NB4 (cell line): ENCODE measurements at regions not wholly inside any gene's neighbourhood (a gene's known extent, or its start where the extent isn't known, plus 50 kb on each side); places are given as distances from the start of the nearest gene placed in this dataset.

Experiments
- DNase-seq: peaks from one replicate; pipeline ENCODE4 v3.0.0; 2010; ENCODE audit warnings: low read depth
- H3K4me3 ChIP-seq: one replicate; pipeline ENCODE4 v1.5.1; 2011; ENCODE audit warnings: mild to moderate bottlenecking, low read depth, low read length, moderate library complexity
- MYC ChIP-seq: IDR thresholded peaks from 2 replicates; pipeline ENCODE4 v1.6.1; 2011; ENCODE audit warnings: low read depth, low read length
- POLR2A ChIP-seq: IDR thresholded peaks from 2 replicates; pipeline ENCODE4 v1.6.1; 2011; ENCODE audit warnings: mild to moderate bottlenecking; ENCODE audit not compliant: insufficient read length; ENCODE audit errors: extremely low read depth
- TF ChIP-seq, protein P1 (sequence below): IDR thresholded peaks from 2 replicates; pipeline ENCODE4 v1.6.1; 2011; ENCODE audit warnings: low read depth, low read length
- TF ChIP-seq, protein P2 (sequence below): IDR thresholded peaks from one replicate; pipeline ENCODE4 v1.5.1; 2012; ENCODE audit warnings: low read depth, low read length

DNA sequence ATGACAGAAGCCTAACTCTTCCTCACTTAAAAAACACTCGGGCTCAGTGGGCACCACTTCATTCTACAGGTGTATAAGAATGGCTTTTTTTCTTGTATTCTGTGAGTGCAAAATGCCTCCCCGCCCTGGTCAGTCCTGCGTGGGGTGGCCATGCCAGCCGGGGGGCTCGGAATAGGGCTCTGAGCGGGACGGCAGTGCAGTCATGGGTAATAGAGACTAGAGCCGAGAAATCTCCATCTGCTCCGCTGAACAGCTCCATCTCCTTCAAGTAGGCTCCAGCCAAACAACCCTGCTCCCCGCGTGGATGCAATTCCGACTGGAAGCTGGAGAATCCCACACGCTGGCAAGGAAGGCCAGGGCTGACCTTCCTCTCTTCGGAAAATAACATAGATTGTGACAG lies 317.0 kb upstream of the IRX4 start:
- TF ChIP-seq MYC (no peak), POLR2A (no peak)
- TF ChIP-seq, protein P1, sequence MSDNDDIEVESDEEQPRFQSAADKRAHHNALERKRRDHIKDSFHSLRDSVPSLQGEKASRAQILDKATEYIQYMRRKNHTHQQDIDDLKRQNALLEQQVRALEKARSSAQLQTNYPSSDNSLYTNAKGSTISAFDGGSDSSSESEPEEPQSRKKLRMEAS, result no peak
- TF ChIP-seq, protein P2, sequence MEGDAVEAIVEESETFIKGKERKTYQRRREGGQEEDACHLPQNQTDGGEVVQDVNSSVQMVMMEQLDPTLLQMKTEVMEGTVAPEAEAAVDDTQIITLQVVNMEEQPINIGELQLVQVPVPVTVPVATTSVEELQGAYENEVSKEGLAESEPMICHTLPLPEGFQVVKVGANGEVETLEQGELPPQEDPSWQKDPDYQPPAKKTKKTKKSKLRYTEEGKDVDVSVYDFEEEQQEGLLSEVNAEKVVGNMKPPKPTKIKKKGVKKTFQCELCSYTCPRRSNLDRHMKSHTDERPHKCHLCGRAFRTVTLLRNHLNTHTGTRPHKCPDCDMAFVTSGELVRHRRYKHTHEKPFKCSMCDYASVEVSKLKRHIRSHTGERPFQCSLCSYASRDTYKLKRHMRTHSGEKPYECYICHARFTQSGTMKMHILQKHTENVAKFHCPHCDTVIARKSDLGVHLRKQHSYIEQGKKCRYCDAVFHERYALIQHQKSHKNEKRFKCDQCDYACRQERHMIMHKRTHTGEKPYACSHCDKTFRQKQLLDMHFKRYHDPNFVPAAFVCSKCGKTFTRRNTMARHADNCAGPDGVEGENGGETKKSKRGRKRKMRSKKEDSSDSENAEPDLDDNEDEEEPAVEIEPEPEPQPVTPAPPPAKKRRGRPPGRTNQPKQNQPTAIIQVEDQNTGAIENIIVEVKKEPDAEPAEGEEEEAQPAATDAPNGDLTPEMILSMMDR, result no peak
- H3K4me3 ChIP-seq, result no peak overlapping the region
- no peak for DNase-seq

DNA sequence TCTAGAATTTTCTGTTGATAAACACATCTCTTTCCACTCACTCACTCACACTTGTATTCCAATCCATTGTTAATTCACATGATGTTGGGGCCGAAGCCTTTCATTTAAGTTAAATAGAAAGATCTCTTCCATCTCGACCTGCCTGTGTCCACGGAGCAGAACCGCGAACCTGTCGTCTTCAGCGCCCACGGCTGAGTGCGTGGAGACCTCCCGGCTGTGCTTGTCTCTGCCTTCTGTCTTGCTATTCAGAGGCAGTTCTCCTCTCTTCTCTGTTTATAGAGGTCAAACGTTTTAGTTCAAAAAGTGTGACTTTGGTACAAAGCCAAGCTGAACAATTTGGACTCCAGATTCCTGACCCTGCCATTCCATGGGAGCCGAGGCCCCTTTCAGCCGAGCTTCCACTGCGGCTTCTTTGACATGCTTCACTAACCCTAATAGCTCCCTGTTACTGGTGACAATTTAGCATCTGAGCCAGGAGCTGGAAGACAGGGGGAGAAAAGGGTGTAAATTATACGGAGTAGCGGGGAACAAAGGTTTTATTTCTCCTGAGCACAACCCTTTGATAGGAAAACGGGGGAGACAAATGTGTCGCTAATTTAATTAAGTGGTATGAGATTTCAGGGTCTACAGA lies 314.4 kb upstream of the IRX4 start:
- H3K4me3 ChIP-seq, result no peak overlapping the region
- no peak for DNase-seq
- TF ChIP-seq, protein P2, result no peak
- TF ChIP-seq MYC (no peak), POLR2A (no peak)
- TF ChIP-seq, protein P1, result no peak

DNA sequence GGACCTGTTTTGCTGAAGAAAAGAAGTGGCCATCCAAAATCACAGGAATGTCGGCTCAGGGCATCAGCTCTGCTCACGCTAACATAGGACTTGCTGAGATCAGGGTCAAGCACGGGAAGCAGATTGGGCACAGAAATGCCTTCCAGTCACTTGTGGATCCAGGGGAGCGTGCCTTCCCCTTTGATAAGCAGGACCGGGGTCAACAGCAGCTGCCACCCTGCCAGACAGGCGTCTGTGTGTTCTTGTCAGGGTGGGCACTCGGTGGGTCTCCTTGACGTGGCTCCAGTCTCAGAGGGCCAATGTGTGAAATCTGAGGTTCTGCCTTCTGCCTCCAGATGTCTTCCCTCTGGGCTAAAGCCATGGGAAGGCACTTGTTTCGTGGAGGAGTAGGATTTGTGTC lies 313.7 kb upstream of the IRX4 start:
- no peak for DNase-seq
- TF ChIP-seq POLR2A (no peak), MYC (no peak)
- TF ChIP-seq, protein P1, result no peak
- TF ChIP-seq, protein P2, result no peak
- no peak overlapping the region for H3K4me3 ChIP-seq

DNA sequence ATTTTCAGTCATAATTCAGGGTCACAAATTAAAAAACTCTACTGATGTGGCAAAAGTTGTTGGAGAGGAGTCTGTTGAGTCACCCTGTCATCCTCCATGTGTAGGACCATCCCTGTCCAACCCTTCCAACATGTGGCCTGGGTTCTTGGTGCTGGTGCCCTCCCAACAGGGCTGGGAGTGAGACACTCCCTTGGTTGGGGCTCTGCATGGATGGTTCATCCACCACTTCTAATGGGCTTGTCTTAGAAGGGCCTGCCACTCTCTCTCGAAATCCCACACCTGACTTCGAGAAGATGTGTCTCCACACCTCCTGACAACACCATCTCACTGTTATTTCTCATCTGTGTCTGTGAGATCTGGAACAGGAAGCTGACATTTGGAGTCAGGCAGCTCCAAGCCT lies 312.2 kb upstream of the IRX4 start:
- no peak for DNase-seq
- no peak overlapping the region for H3K4me3 ChIP-seq

DNA sequence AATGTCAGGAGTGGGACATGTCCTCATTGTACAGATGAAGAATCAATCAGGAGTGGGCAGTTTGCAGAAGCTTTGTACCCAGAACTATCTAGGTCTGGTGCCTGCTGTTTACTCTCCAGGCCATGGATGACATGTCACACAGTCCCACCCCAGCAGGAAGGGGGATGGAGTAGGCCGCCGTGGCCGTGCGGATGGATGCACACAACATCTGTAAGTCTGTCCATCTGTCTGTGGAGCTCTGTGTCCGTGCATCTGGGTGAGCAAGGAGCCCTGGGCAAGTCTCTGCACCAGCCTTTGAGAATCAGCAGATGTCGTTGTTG lies 311.5 kb upstream of the IRX4 start:
- DNase-seq, result no peak
- no peak overlapping the region for H3K4me3 ChIP-seq
- TF ChIP-seq POLR2A, result no peak
- TF ChIP-seq MYC, result no peak
- TF ChIP-seq, protein P2, result no peak
- TF ChIP-seq, protein P1, result no peak

More for the DNA sequence above, 312.2 kb upstream of the IRX4 start:
- TF ChIP-seq, protein P1, result no peak
- TF ChIP-seq MYC (no peak), POLR2A (no peak)
- TF ChIP-seq, protein P2, result no peak
